ENCODE measurements at regions not wholly inside any gene's neighbourhood (a gene's known extent, or its start where the extent isn't known, plus 50 kb on each side); places are given as distances from the start of the nearest gene placed in this dataset.

- TF ChIP-seq POLR2A (IDR thresholded peaks at IDR 0.05; ENCODE audit: low read depth, low read length): no peak
- no peak for TF ChIP-seq TAF1 (IDR thresholded peaks at IDR 0.05; ENCODE audit: low read depth, low read length)
- TF ChIP-seq POLR2AphosphoS5 (IDR thresholded peaks at IDR 0.05; ENCODE audit: low read depth, low read length): no peak
These were observed 144.8 kb upstream of the TACR1 start for GRCh38 chr2:75344146-75344545.
